Neural progenitor cell (in vitro differentiated cells): ENCODE measurements at regions not wholly inside any gene's neighbourhood (a gene's known extent, or its start where the extent isn't known, plus 50 kb on each side); places are given as distances from the start of the nearest gene placed in this dataset.
A peak's percentile ranks its signal among the peaks of the same experiment; 100 is the strongest.

Experiments
- DNase-seq: peaks from one replicate; pipeline ENCODE4 v3.0.0-alpha.2; 2016; ENCODE audit warnings: low spot score
- H2AFZ ChIP-seq: fragments of 200-600 bp; sonication (generic); replicated peaks from 2 replicates; pipeline ENCODE4 v1.6.1; 2016; ENCODE audit warnings: antibody characterized with exemption
- H3F3A ChIP-seq: fragments of 200-600 bp; sonication (generic); 2 replicates; pipeline ENCODE4 v1.6.1; 2016; ENCODE audit warnings: antibody characterized with exemption, low read depth
- H3K27ac ChIP-seq: fragments of 200-600 bp; sonication (generic); 2 replicates; pipeline ENCODE4 v1.5.1; 2016; ENCODE audit warnings: mild to moderate bottlenecking
- H3K27me3 ChIP-seq: fragments of 200-600 bp; sonication (generic); 2 replicates; pipeline ENCODE4 v1.6.1; 2016; ENCODE audit warnings: mild to moderate bottlenecking, moderate library complexity
- H3K36me3 ChIP-seq: fragments of 200-600 bp; sonication (generic); 2 replicates; pipeline ENCODE4 v1.5.1; 2016
- H3K4me1 ChIP-seq: fragments of 200-600 bp; sonication (generic); 2 replicates; pipeline ENCODE4 v1.6.1; 2016; ENCODE audit warnings: mixed run types
- H3K4me2 ChIP-seq: fragments of 200-600 bp; sonication (generic); 2 replicates; pipeline ENCODE4 v1.6.1; 2016
- H3K4me3 ChIP-seq: fragments of 200-600 bp; sonication (generic); 2 replicates; pipeline ENCODE4 v1.5.1; 2016
- H3K79me2 ChIP-seq: fragments of 200-600 bp; sonication (generic); 2 replicates; pipeline ENCODE4 v1.6.1; 2016; ENCODE audit warnings: low read depth
- H3K9ac ChIP-seq: fragments of 200-600 bp; sonication (generic); 2 replicates; pipeline ENCODE4 v1.6.1; 2016
- H3K9me3 ChIP-seq: fragments of 200-600 bp; sonication (generic); 2 replicates; pipeline ENCODE4 v1.5.1; 2016; ENCODE audit warnings: low read depth
- H4K20me1 ChIP-seq: fragments of 200-600 bp; sonication (generic); 2 replicates; pipeline ENCODE4 v1.6.1; 2016; ENCODE audit warnings: low read depth
- H3K27ac Mint-ChIP-seq: 3 replicates; pipeline ENCODE4 v1.8.0; 2021; ENCODE audit warnings: mixed read lengths
- H3K27me3 Mint-ChIP-seq: 2 replicates; pipeline ENCODE4 v1.8.0; 2022; ENCODE audit warnings: low read depth, mild to moderate bottlenecking, inconsistent platforms, moderate library complexity, mixed read lengths; ENCODE audit not compliant: insufficient read depth
- H3K36me3 Mint-ChIP-seq: 3 replicates; pipeline ENCODE4 v1.8.0; 2021; ENCODE audit warnings: mixed read lengths
- H3K4me1 Mint-ChIP-seq: 3 replicates; pipeline ENCODE4 v1.8.0; 2021; ENCODE audit warnings: mixed read lengths
- H3K4me3 Mint-ChIP-seq: 3 replicates; pipeline ENCODE4 v1.8.0; 2021; ENCODE audit warnings: mild to moderate bottlenecking, moderate library complexity, mixed read lengths
- H3K9me3 Mint-ChIP-seq: 3 replicates; pipeline ENCODE4 v1.8.0; 2020; ENCODE audit warnings: mixed read lengths
- EZH2 ChIP-seq: fragments of 200-600 bp; sonication (generic); IDR thresholded peaks from 2 replicates; pipeline ENCODE4 v1.6.1; 2017; ENCODE audit warnings: antibody characterized with exemption, mild to moderate bottlenecking, moderate library complexity
- EZH2phosphoT487 ChIP-seq: fragments of 200-600 bp; sonication (generic); IDR thresholded peaks from 2 replicates; pipeline ENCODE4 v1.6.1; 2017; ENCODE audit warnings: antibody characterized with exemption
- TF ChIP-seq, protein P1 (sequence below): fragments of 200-600 bp; sonication (generic); IDR thresholded peaks from 2 replicates; pipeline ENCODE4 v1.5.1; 2017; ENCODE audit warnings: antibody characterized with exemption, mild to moderate bottlenecking

DNA sequence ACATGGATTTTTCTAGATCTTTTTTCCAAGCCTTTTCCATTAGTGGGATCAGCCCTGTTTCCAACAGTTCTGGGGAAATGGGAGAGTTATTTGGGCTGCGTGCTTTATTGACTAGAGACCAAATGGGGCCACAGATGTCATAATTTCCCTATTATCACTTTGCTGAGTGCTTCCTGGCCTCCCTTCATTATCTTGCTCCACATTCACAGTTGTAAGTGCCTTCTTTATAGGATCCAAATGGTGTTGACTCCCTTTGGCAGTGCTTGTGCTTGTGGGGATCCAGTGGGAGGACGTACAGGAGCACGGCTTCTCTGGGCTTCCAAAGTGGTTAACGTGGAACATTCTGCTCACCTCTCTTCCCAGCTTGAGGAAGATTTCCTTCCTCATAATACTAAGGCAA, 141.0 kb upstream of the RMST start:
- Mint-ChIP-seq H3K9me3 (peaks cover 5% of the 10 kb centered on the region), H3K4me3 (no peak overlapping the region), H3K36me3 (peaks cover 3% of the 10 kb centered on the region), H3K27me3 (no peaks in the 10 kb centered on the region), H3K4me1 (peaks cover 41% of the 10 kb centered on the region), H3K27ac (peak overlapping the region; percentile 73)
- Histone ChIP-seq H3K27ac (no peak overlapping the region), H3K4me3 (no peak overlapping the region), H3K4me1 (peaks cover 29% of the 10 kb centered on the region), H3K79me2 (no peaks in the 10 kb centered on the region), H3K4me2 (no peak overlapping the region), H3F3A (no peaks in the 10 kb centered on the region), H3K9me3 (no peaks in the 10 kb centered on the region), H3K27me3 (no peaks in the 10 kb centered on the region), H4K20me1 (no peaks in the 10 kb centered on the region), H3K9ac (no peak overlapping the region), H2AFZ (peak overlapping the region; percentile 40), H3K36me3 (no peaks in the 10 kb centered on the region)
- TF ChIP-seq EZH2phosphoT487, result no peak
- TF ChIP-seq EZH2, result no peak
- TF ChIP-seq, protein P1, sequence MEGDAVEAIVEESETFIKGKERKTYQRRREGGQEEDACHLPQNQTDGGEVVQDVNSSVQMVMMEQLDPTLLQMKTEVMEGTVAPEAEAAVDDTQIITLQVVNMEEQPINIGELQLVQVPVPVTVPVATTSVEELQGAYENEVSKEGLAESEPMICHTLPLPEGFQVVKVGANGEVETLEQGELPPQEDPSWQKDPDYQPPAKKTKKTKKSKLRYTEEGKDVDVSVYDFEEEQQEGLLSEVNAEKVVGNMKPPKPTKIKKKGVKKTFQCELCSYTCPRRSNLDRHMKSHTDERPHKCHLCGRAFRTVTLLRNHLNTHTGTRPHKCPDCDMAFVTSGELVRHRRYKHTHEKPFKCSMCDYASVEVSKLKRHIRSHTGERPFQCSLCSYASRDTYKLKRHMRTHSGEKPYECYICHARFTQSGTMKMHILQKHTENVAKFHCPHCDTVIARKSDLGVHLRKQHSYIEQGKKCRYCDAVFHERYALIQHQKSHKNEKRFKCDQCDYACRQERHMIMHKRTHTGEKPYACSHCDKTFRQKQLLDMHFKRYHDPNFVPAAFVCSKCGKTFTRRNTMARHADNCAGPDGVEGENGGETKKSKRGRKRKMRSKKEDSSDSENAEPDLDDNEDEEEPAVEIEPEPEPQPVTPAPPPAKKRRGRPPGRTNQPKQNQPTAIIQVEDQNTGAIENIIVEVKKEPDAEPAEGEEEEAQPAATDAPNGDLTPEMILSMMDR, result no peak
- no peak for DNase-seq

DNA sequence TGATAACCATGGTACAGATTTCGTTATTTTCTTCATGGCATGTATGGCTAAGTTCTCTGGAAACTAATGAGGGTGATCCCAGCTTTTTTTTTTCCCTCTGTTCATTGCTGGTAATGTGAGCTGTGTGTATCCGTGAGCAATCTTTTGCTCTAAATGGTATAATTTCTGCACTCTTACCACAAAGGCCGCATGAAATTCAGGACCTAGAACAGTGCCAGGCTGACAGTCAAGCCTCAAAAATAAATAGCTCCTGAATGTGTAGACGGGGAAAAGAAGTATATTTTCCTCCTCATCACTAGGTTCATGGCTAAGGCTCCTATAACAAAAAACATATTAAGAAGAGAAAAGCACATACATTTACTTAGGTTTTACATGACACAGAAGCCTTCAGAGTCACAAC, 140.2 kb upstream of the RMST start:
- H3K4me3 ChIP-seq, result no peak overlapping the region
- H3K9ac ChIP-seq, result no peak overlapping the region
- Mint-ChIP-seq H3K4me1 (peaks cover 41% of the 10 kb centered on the region), H3K9me3 (peaks cover under 1% of the 10 kb centered on the region), H3K4me3 (no peak overlapping the region), H3K27ac (peak overlapping the region; percentile 73), H3K27me3 (no peaks in the 10 kb centered on the region), H3K36me3 (peaks cover under 1% of the 10 kb centered on the region)
- no peaks in the 10 kb centered on the region for H3K9me3 ChIP-seq
- DNase-seq, result no peak
- H4K20me1 ChIP-seq, result no peaks in the 10 kb centered on the region
- H3K27ac ChIP-seq, result no peak overlapping the region
- H3F3A ChIP-seq, result no peaks in the 10 kb centered on the region
- no peak for TF ChIP-seq EZH2
- TF ChIP-seq EZH2phosphoT487, result no peak
- TF ChIP-seq, protein P1, result no peak
- H3K27me3 ChIP-seq, result no peaks in the 10 kb centered on the region
- no peaks in the 10 kb centered on the region for H3K79me2 ChIP-seq
- H2AFZ ChIP-seq, result no peak overlapping the region
- H3K4me2 ChIP-seq, result no peak overlapping the region
- H3K36me3 ChIP-seq, result no peaks in the 10 kb centered on the region
- peaks cover 29% of the 10 kb centered on the region for H3K4me1 ChIP-seq

DNA sequence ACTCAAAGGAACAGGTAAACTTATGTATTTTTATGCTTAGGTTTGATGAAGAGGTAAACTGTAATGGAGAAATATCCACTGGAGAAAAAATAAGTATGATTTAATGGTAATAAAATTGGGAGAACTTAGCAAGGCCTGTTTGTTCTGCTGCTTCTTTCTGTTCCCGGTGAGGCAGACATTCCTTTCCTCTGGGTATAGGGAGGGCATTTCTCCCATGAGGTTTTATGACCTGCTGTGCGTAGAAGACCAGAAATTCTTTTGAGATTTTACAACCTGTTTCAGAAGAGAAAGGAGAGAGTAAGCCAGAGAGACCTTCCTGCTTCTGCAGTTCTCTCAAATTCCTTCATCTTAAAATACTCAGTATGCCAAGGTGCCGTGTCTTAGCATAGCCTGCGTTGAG, 139.4 kb upstream of the RMST start:
- Histone ChIP-seq H4K20me1 (no peaks in the 10 kb centered on the region), H3K9ac (no peak overlapping the region), H3K79me2 (no peaks in the 10 kb centered on the region), H3K4me3 (no peak overlapping the region), H3K4me2 (no peak overlapping the region), H3K27me3 (no peaks in the 10 kb centered on the region), H2AFZ (no peak overlapping the region), H3K27ac (no peak overlapping the region), H3F3A (no peaks in the 10 kb centered on the region), H3K9me3 (no peaks in the 10 kb centered on the region), H3K4me1 (peaks cover 29% of the 10 kb centered on the region), H3K36me3 (no peaks in the 10 kb centered on the region)
- peak overlapping the region; percentile 16 for H3K27ac Mint-ChIP-seq
- H3K4me3 Mint-ChIP-seq, result no peak overlapping the region
- peaks cover 2% of the 10 kb centered on the region for H3K9me3 Mint-ChIP-seq
- H3K4me1 Mint-ChIP-seq, result peaks cover 41% of the 10 kb centered on the region
- TF ChIP-seq EZH2 (no peak), EZH2phosphoT487 (no peak)
- TF ChIP-seq, protein P1, result no peak
- peaks cover 2% of the 10 kb centered on the region for H3K36me3 Mint-ChIP-seq
- no peaks in the 10 kb centered on the region for H3K27me3 Mint-ChIP-seq
- no peak for DNase-seq
